Caco-2 (cell line): ENCODE measurements at regions not wholly inside any gene's neighbourhood (a gene's known extent, or its start where the extent isn't known, plus 50 kb on each side); places are given as distances from the start of the nearest gene placed in this dataset.
"Not testable (repeated sequence)": the region's sequence is repeated elsewhere in the genome, so short reads cannot be mapped to it uniquely, and the experiment has no call there.

Source experiments
- BruUV-seq: library from RNA; stranded (reverse); fragments of 400-500 nt; replicated peaks from 2 replicates; lab custom pipeline; 2021; lab: Mats Ljungman, UMichigan
- CTCF ChIA-PET: fragments of 300-600 bp; sonication (Branson Sonifier 250); formaldehyde crosslinking; loops from one replicate; lab custom pipeline; 2022; ENCODE audit warnings: antibody characterized with exemption; lab: Charles Lee
- POLR2A ChIA-PET: fragments of 300-600 bp; sonication (Branson Sonifier 250); formaldehyde crosslinking; loops from one replicate; lab custom pipeline; 2022; ENCODE audit warnings: antibody characterized with exemption; lab: Charles Lee
- DNase-seq, 2 experiments: peaks; one replicate each; pipeline versions ENCODE4 v3.0.0 to v3.0.0-alpha.2; 2020 to 2022
- H3K27me3 ChIP-seq: replicated peaks from 2 replicates; pipeline ENCODE4 v1.6.0; 2011; ENCODE audit warnings: low read length; ENCODE audit not compliant: control insufficient read depth, insufficient read depth
- H3K36me3 ChIP-seq: 2 replicates; pipeline ENCODE4 v1.5.1; 2011; ENCODE audit warnings: low read length; ENCODE audit not compliant: control insufficient read depth, insufficient read depth
- H3K4me1 ChIP-seq: fragments of 250-450 bp; sonication (Bioruptor Pico); 2 replicates; pipeline ENCODE4 v1.5.1; 2020; ENCODE audit warnings: mild to moderate bottlenecking
- H3K4me3 ChIP-seq: 2 replicates; pipeline ENCODE4 v1.5.1; 2011; ENCODE audit warnings: low read depth, mild to moderate bottlenecking, control low read depth, low read length
- H3K9me3 ChIP-seq: fragments of 250-450 bp; sonication (Bioruptor Pico); 2 replicates; pipeline ENCODE4 v1.5.1; 2020; ENCODE audit warnings: mild to moderate bottlenecking, moderate library complexity
- H3K27ac Mint-ChIP-seq: one replicate; pipeline ENCODE4 v1.8.0; 2022; ENCODE audit warnings: mixed read lengths; ENCODE audit not compliant: unreplicated experiment
- H3K27me3 Mint-ChIP-seq: one replicate; pipeline ENCODE4 v1.8.0; 2022; ENCODE audit warnings: mixed read lengths; ENCODE audit not compliant: insufficient read depth, unreplicated experiment
- H3K36me3 Mint-ChIP-seq: one replicate; pipeline ENCODE4 v1.8.0; 2022; ENCODE audit warnings: mild to moderate bottlenecking, mixed read lengths; ENCODE audit not compliant: insufficient read depth, unreplicated experiment
- H3K4me1 Mint-ChIP-seq: one replicate; pipeline ENCODE4 v1.8.0; 2022; ENCODE audit warnings: low read depth, mixed read lengths; ENCODE audit not compliant: unreplicated experiment
- H3K4me3 Mint-ChIP-seq: one replicate; pipeline ENCODE4 v1.8.0; 2022; ENCODE audit warnings: mild to moderate bottlenecking, moderate library complexity, mixed read lengths; ENCODE audit not compliant: unreplicated experiment
- H3K9me3 Mint-ChIP-seq: one replicate; pipeline ENCODE4 v1.8.0; 2022; ENCODE audit warnings: mixed read lengths; ENCODE audit not compliant: unreplicated experiment
- intact Hi-C: fragments of 100-400 bp; cut with micrococcal nuclease; formaldehyde crosslinking; loops from one replicate; pipeline ENCODE4 v1.10.0; 2022; ENCODE audit not compliant: unreplicated experiment
- TF ChIP-seq, protein P1 (sequence below), 2 experiments: fragments of 200-600 bp in 1 of 2; IDR thresholded peaks; 1 replicate in 1 of 2; 2 replicates in 1 of 2; pipeline versions ENCODE4 v1.5.1 to v1.8.0; 2011 to 2022; ENCODE audit warnings: antibody characterized with exemption in 1 of 2, control low read depth in 1 of 2, inconsistent platforms in 1 of 2, low read depth in 1 of 2, low read length in 1 of 2, mild to moderate bottlenecking in 1 of 2, moderate library complexity in 1 of 2; ENCODE audit not compliant: insufficient read depth in 1 of 2, severe bottlenecking in 1 of 2, unreplicated experiment in 1 of 2

DNA sequence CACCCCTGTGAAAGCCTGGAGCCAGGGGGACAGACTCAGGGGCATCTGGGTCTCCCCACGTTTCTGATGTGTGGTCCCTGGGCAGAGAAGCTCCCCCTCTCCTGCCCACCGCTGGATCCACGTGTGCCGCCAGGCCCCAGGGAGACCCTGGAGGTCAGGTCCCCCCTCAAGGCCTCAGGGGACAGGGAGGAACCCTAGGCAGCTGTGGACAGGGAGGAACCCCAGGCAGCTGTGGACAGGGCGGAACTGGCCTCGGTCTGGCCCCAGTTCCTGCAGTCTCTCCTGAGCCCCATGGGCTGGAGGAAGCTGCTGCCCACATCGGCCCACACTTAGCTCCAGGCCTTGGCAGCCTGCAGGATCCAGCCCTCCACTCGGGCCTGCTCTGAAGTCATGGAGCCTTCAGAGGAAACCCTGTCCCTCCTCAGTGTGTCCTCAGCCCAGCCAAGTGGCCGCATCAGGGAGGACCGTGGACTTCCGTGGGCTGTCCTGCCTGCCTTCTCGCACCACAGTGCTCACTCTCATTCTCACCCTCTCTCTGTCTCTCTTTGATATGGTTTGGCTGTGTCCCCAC is 127.7 kb downstream of the BRD1 start:
- H3K9me3 Mint-ChIP-seq = peaks cover 29% of the 10 kb centered on the region
- no peaks in the 10 kb centered on the region for H3K4me1 Mint-ChIP-seq
- no TSS peak for BruUV-seq
- Histone ChIP-seq H3K9me3 (peaks cover 11% of the 10 kb centered on the region; the same call in 1 of the 2 replicates), H3K27me3 (no peaks in the 10 kb centered on the region), H3K4me1 (no peaks in the 10 kb centered on the region), H3K4me3 (no peak overlapping the region), H3K36me3 (no peaks in the 10 kb centered on the region)
- intact Hi-C loops = no loop called here
- TF ChIP-seq, protein P1, sequence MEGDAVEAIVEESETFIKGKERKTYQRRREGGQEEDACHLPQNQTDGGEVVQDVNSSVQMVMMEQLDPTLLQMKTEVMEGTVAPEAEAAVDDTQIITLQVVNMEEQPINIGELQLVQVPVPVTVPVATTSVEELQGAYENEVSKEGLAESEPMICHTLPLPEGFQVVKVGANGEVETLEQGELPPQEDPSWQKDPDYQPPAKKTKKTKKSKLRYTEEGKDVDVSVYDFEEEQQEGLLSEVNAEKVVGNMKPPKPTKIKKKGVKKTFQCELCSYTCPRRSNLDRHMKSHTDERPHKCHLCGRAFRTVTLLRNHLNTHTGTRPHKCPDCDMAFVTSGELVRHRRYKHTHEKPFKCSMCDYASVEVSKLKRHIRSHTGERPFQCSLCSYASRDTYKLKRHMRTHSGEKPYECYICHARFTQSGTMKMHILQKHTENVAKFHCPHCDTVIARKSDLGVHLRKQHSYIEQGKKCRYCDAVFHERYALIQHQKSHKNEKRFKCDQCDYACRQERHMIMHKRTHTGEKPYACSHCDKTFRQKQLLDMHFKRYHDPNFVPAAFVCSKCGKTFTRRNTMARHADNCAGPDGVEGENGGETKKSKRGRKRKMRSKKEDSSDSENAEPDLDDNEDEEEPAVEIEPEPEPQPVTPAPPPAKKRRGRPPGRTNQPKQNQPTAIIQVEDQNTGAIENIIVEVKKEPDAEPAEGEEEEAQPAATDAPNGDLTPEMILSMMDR (IDR thresholded peaks at IDR 0.05; ENCODE audit: insufficient read depth in 1 of 2, low read depth in 1 of 2, low read length in 1 of 2, severe bottlenecking in 1 of 2, unreplicated experiment in 1 of 2) = no peak
- no peak overlapping the region for H3K4me3 Mint-ChIP-seq
- no peak for DNase-seq
- no peak overlapping the region for H3K27ac Mint-ChIP-seq
- CTCF ChIA-PET = no interaction called here
- POLR2A ChIA-PET = no interaction called here
- peaks cover 12% of the 10 kb centered on the region for H3K27me3 Mint-ChIP-seq
- no peaks in the 10 kb centered on the region for H3K36me3 Mint-ChIP-seq

DNA sequence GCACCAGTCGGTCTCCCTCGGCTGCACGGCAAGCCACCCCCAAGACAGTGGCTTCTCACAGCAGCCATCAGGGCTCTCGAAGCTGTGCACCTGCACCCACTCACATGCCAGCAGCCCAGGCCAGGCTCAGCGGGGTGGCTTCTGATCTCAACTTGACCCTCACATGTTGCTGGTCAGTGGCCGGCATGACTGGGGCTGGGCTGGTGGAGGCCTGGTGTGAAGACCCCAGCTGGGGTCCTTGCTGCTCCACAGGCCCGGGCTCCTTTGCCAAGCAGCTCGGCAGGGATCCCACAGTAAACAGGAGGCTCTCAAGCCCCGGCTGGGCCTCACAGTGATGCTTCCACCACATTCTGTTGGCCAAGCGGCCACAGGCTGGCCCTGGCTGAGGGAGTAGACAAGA is 128.2 kb downstream of the BRD1 start:
- H3K9me3 Mint-ChIP-seq = peaks cover 29% of the 10 kb centered on the region
- no peak overlapping the region for H3K4me3 Mint-ChIP-seq
- no peaks in the 10 kb centered on the region for H3K4me1 ChIP-seq
- TF ChIP-seq, protein P1 (IDR thresholded peaks at IDR 0.05; ENCODE audit: insufficient read depth in 1 of 2, low read depth in 1 of 2, low read length in 1 of 2, severe bottlenecking in 1 of 2, unreplicated experiment in 1 of 2) = no peak
- peaks cover 11% of the 10 kb centered on the region; the same call in 1 of the 2 replicates for H3K9me3 ChIP-seq
- no peaks in the 10 kb centered on the region for H3K4me1 Mint-ChIP-seq
- no peak overlapping the region for H3K4me3 ChIP-seq
- H3K36me3 Mint-ChIP-seq = no peaks in the 10 kb centered on the region
- no peaks in the 10 kb centered on the region for H3K36me3 ChIP-seq
- ChIA-PET CTCF (no interaction called here), POLR2A (no interaction called here)
- no TSS peak for BruUV-seq
- no peaks in the 10 kb centered on the region for H3K27me3 ChIP-seq
- intact Hi-C loops = no loop called here
- H3K27me3 Mint-ChIP-seq = peaks cover 12% of the 10 kb centered on the region
- no peak overlapping the region for H3K27ac Mint-ChIP-seq
- no peak for DNase-seq

DNA sequence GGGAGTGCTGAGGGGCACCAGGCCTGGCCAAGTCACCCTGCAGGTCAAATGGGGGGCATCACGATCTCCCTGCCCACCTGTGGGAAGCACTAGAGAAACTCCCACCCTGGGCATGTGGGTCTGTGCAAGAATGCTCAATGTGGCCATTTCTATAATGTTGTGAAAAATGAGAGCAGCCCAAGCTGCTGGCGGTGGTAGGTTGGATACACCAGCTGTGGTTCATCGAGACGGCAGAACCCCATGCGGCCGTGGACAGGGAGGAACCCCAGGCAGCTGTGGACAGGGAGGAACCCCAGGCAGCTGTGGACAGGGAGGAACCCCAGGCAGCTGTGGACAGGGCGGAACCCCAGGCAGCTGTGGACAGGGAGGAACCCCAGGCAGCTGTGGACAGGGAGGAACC is 129.1 kb downstream of the BRD1 start:
- H3K9me3 ChIP-seq = peaks cover 11% of the 10 kb centered on the region; the same call in 1 of the 2 replicates
- BruUV-seq, H3K4me3 Mint-ChIP-seq, H3K36me3 Mint-ChIP-seq, H3K4me1 Mint-ChIP-seq, H3K27me3 ChIP-seq, CTCF ChIA-PET, DNase-seq, intact Hi-C loops, H3K4me1 ChIP-seq, H3K36me3 ChIP-seq, H3K27ac Mint-ChIP-seq, H3K4me3 ChIP-seq, POLR2A ChIA-PET: not testable (repeated sequence)
- Mint-ChIP-seq H3K9me3 (peaks cover 29% of the 10 kb centered on the region), H3K27me3 (peaks cover 12% of the 10 kb centered on the region)
